GM23338 (cell line): ENCODE measurements at regions not wholly inside any gene's neighbourhood (a gene's known extent, or its start where the extent isn't known, plus 50 kb on each side); places are given as distances from the start of the nearest gene placed in this dataset.

Source experiments
- ATAC-seq: fragments of 200-7000 bp; cut with Tn5 transposase; 3 replicates; pipeline ENCODE4 v1.9.1; 2020
- DNase-seq: peaks from one replicate; pipeline ENCODE4 v3.0.0-alpha.2; 2015; ENCODE audit warnings: low spot score
- H2AFZ ChIP-seq: fragments of 200-600 bp; sonication (generic); 2 replicates; pipeline ENCODE4 v1.8.0; 2016; ENCODE audit warnings: antibody characterized with exemption, mild to moderate bottlenecking, moderate library complexity
- H3F3A ChIP-seq: fragments of 200-600 bp; sonication (generic); replicated peaks from 2 replicates; pipeline ENCODE4 v1.8.0; 2017; ENCODE audit warnings: antibody characterized with exemption, mixed run types, low read depth
- H3K27ac ChIP-seq: fragments of 200-600 bp; sonication (generic); 2 replicates; pipeline ENCODE4 v1.6.1; 2016; ENCODE audit warnings: low read depth
- H3K27me3 ChIP-seq: fragments of 200-600 bp; sonication (generic); 2 replicates; pipeline ENCODE4 v1.8.0; 2016; ENCODE audit warnings: mild to moderate bottlenecking, mixed run types, moderate library complexity; ENCODE audit not compliant: insufficient read depth
- H3K36me3 ChIP-seq: fragments of 200-600 bp; sonication (generic); 2 replicates; pipeline ENCODE4 v1.8.0; 2016; ENCODE audit warnings: mild to moderate bottlenecking; ENCODE audit not compliant: insufficient read depth
- H3K4me1 ChIP-seq: fragments of 200-600 bp; sonication (generic); 2 replicates; pipeline ENCODE4 v1.8.0; 2016; ENCODE audit warnings: mild to moderate bottlenecking, moderate library complexity; ENCODE audit not compliant: insufficient read depth
- H3K4me2 ChIP-seq: fragments of 200-600 bp; sonication (generic); 2 replicates; pipeline ENCODE4 v1.7.1; 2017; ENCODE audit warnings: mixed run types
- H3K4me3 ChIP-seq: fragments of 200-600 bp; sonication (generic); 2 replicates; pipeline ENCODE4 v1.6.1; 2016; ENCODE audit warnings: mixed run types
- H3K79me2 ChIP-seq: fragments of 200-600 bp; sonication (generic); replicated peaks from 2 replicates; pipeline ENCODE4 v1.8.0; 2017; ENCODE audit warnings: mild to moderate bottlenecking; ENCODE audit not compliant: insufficient read depth
- H3K9me2 ChIP-seq: fragments of 200-600 bp; sonication (generic); 2 replicates; pipeline ENCODE4 v1.8.0; 2017; ENCODE audit not compliant: insufficient read depth
- H4K20me1 ChIP-seq: fragments of 200-600 bp; sonication (generic); replicated peaks from 2 replicates; pipeline ENCODE4 v1.8.0; 2017; ENCODE audit warnings: mild to moderate bottlenecking; ENCODE audit not compliant: insufficient read depth
- H3K27ac Mint-ChIP-seq: 2 replicates; pipeline ENCODE4 v1.8.0; 2020; ENCODE audit warnings: inconsistent platforms, mild to moderate bottlenecking, moderate library complexity, mixed read lengths
- H3K27me3 Mint-ChIP-seq: 3 replicates; pipeline ENCODE4 v1.8.0; 2022; ENCODE audit warnings: low read depth, mild to moderate bottlenecking, moderate library complexity, mixed read lengths, inconsistent platforms; ENCODE audit not compliant: insufficient read depth, poor library complexity
- H3K36me3 Mint-ChIP-seq: 3 replicates; pipeline ENCODE4 v1.8.0; 2021; ENCODE audit warnings: low read depth, mild to moderate bottlenecking, inconsistent platforms, moderate library complexity, mixed read lengths
- H3K4me1 Mint-ChIP-seq: 3 replicates; pipeline ENCODE4 v1.8.0; 2020; ENCODE audit warnings: mild to moderate bottlenecking, inconsistent platforms, mixed read lengths
- H3K4me3 Mint-ChIP-seq: 3 replicates; pipeline ENCODE4 v1.8.0; 2021; ENCODE audit warnings: moderate library complexity, mild to moderate bottlenecking, inconsistent platforms, mixed read lengths
- H3K9me3 Mint-ChIP-seq: 3 replicates; pipeline ENCODE4 v1.8.0; 2020; ENCODE audit warnings: moderate library complexity, mild to moderate bottlenecking, inconsistent platforms, mixed read lengths
- CREB1 ChIP-seq: fragments of 250-450 bp; sonication (Bioruptor Pico); IDR thresholded peaks from 2 replicates; pipeline ENCODE4 v1.5.0; 2020; ENCODE audit warnings: low read depth, mild to moderate bottlenecking, moderate library complexity
- EZH2 ChIP-seq: fragments of 200-600 bp; sonication (generic); IDR thresholded peaks from one replicate; pipeline ENCODE4 v1.8.0; 2017; ENCODE audit warnings: antibody characterized with exemption, mild to moderate bottlenecking, low read depth; ENCODE audit not compliant: unreplicated experiment
- EZH2phosphoT487 ChIP-seq: fragments of 200-600 bp; sonication (generic); IDR thresholded peaks from one replicate; pipeline ENCODE4 v1.8.1; 2018; ENCODE audit warnings: antibody characterized with exemption; ENCODE audit not compliant: unreplicated experiment
- JUNB ChIP-seq: IDR thresholded peaks from one replicate; pipeline ENCODE4 v1.6.1; 2016; ENCODE audit warnings: antibody characterized with exemption; ENCODE audit not compliant: unreplicated experiment
- NANOG ChIP-seq: IDR thresholded peaks from 2 replicates; pipeline ENCODE4 v1.6.1; 2016; ENCODE audit warnings: antibody characterized with exemption, borderline replicate concordance
- POLR2AphosphoS5 ChIP-seq: IDR thresholded peaks from 2 replicates; pipeline ENCODE4 v1.6.1; 2016; ENCODE audit warnings: antibody characterized with exemption, low read depth
- STAT1 ChIP-seq: IDR thresholded peaks from one replicate; pipeline ENCODE4 v1.6.1; 2016; ENCODE audit warnings: antibody characterized with exemption; ENCODE audit not compliant: unreplicated experiment
- ZNF114 ChIP-seq: fragments of 250-450 bp; sonication (Bioruptor Pico); IDR thresholded peaks from 2 replicates; pipeline ENCODE4 v1.5.0; 2020; ENCODE audit warnings: mild to moderate bottlenecking, moderate library complexity
- ZNF331 ChIP-seq: fragments of 250-450 bp; sonication (Bioruptor Pico); IDR thresholded peaks from 2 replicates; pipeline ENCODE4 v1.5.0; 2020; ENCODE audit warnings: low read depth, mild to moderate bottlenecking, moderate library complexity
- TF ChIP-seq, protein P1 (sequence below), 2 experiments: fragments of 200-600 bp in 1 of 2; sonication (generic) in 1 of 2; conservative IDR thresholded peaks; 2 replicates each; pipeline versions ENCODE4 v1.5.1 to v1.6.1; 2016 to 2017; ENCODE audit warnings: antibody characterized with exemption in 2 of 2, low read depth in 2 of 2, mild to moderate bottlenecking in 2 of 2, moderate library complexity in 1 of 2
- TF ChIP-seq, protein P2 (sequence below): IDR thresholded peaks from one replicate; pipeline ENCODE4 v1.6.1; 2018; ENCODE audit warnings: antibody characterized with exemption; ENCODE audit not compliant: unreplicated experiment
- TF ChIP-seq, protein P3 (sequence below): IDR thresholded peaks from 2 replicates; pipeline ENCODE4 v1.6.1; 2016; ENCODE audit warnings: antibody characterized with exemption
- TF ChIP-seq, protein P4 (sequence below): fragments of 250-450 bp; sonication (Bioruptor Pico); IDR thresholded peaks from 2 replicates; pipeline ENCODE4 v1.5.0; 2020; ENCODE audit warnings: mild to moderate bottlenecking, moderate library complexity

GRCh38 chr17:54527941-54528340 lies 372.7 kb upstream of the TOM1L1 start:
- no peaks in the 10 kb centered on the region for H3K27me3 Mint-ChIP-seq
- Histone ChIP-seq H3K79me2 (no peaks in the 10 kb centered on the region), H3K4me2 (no peak overlapping the region), H3K27ac (no peak overlapping the region), H3K9me2 (no peaks in the 10 kb centered on the region; the same call in 1 of the 2 replicates), H4K20me1 (no peaks in the 10 kb centered on the region), H3K36me3 (no peaks in the 10 kb centered on the region), H3K27me3 (no peaks in the 10 kb centered on the region), H3F3A (no peaks in the 10 kb centered on the region), H3K4me1 (no peaks in the 10 kb centered on the region), H3K4me3 (no peak overlapping the region), H2AFZ (peak overlapping the region; percentile 19; the same call in 1 of the 2 replicates)
- H3K4me3 Mint-ChIP-seq = no peak overlapping the region
- DNase-seq (no peak), ATAC-seq (no peak)
- no peak overlapping the region for H3K27ac Mint-ChIP-seq
- no peaks in the 10 kb centered on the region for H3K36me3 Mint-ChIP-seq
- no peaks in the 10 kb centered on the region for H3K9me3 Mint-ChIP-seq
- peaks cover 4% of the 10 kb centered on the region; the same call in 2 of the 3 replicates for H3K4me1 Mint-ChIP-seq
- no peak for TF ChIP-seq CREB1 (CRISPR knock-in tag)
- TF ChIP-seq ZNF331 = no peak
- no peak for TF ChIP-seq JUNB
- no peak for TF ChIP-seq ZNF114 (CRISPR knock-in tag)
- no peak for TF ChIP-seq NANOG
- TF ChIP-seq, protein P1, sequence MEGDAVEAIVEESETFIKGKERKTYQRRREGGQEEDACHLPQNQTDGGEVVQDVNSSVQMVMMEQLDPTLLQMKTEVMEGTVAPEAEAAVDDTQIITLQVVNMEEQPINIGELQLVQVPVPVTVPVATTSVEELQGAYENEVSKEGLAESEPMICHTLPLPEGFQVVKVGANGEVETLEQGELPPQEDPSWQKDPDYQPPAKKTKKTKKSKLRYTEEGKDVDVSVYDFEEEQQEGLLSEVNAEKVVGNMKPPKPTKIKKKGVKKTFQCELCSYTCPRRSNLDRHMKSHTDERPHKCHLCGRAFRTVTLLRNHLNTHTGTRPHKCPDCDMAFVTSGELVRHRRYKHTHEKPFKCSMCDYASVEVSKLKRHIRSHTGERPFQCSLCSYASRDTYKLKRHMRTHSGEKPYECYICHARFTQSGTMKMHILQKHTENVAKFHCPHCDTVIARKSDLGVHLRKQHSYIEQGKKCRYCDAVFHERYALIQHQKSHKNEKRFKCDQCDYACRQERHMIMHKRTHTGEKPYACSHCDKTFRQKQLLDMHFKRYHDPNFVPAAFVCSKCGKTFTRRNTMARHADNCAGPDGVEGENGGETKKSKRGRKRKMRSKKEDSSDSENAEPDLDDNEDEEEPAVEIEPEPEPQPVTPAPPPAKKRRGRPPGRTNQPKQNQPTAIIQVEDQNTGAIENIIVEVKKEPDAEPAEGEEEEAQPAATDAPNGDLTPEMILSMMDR (conservative IDR thresholded peaks at IDR 0.05; ENCODE audit: low read depth in 2 of 2) = no peak
- TF ChIP-seq, protein P2, sequence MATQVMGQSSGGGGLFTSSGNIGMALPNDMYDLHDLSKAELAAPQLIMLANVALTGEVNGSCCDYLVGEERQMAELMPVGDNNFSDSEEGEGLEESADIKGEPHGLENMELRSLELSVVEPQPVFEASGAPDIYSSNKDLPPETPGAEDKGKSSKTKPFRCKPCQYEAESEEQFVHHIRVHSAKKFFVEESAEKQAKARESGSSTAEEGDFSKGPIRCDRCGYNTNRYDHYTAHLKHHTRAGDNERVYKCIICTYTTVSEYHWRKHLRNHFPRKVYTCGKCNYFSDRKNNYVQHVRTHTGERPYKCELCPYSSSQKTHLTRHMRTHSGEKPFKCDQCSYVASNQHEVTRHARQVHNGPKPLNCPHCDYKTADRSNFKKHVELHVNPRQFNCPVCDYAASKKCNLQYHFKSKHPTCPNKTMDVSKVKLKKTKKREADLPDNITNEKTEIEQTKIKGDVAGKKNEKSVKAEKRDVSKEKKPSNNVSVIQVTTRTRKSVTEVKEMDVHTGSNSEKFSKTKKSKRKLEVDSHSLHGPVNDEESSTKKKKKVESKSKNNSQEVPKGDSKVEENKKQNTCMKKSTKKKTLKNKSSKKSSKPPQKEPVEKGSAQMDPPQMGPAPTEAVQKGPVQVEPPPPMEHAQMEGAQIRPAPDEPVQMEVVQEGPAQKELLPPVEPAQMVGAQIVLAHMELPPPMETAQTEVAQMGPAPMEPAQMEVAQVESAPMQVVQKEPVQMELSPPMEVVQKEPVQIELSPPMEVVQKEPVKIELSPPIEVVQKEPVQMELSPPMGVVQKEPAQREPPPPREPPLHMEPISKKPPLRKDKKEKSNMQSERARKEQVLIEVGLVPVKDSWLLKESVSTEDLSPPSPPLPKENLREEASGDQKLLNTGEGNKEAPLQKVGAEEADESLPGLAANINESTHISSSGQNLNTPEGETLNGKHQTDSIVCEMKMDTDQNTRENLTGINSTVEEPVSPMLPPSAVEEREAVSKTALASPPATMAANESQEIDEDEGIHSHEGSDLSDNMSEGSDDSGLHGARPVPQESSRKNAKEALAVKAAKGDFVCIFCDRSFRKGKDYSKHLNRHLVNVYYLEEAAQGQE = no peak
- TF ChIP-seq, protein P3, sequence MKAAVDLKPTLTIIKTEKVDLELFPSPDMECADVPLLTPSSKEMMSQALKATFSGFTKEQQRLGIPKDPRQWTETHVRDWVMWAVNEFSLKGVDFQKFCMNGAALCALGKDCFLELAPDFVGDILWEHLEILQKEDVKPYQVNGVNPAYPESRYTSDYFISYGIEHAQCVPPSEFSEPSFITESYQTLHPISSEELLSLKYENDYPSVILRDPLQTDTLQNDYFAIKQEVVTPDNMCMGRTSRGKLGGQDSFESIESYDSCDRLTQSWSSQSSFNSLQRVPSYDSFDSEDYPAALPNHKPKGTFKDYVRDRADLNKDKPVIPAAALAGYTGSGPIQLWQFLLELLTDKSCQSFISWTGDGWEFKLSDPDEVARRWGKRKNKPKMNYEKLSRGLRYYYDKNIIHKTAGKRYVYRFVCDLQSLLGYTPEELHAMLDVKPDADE = no peak
- no peak for TF ChIP-seq POLR2AphosphoS5
- TF ChIP-seq EZH2 = no peak
- no peak for TF ChIP-seq STAT1
- no peak for TF ChIP-seq EZH2phosphoT487
- TF ChIP-seq, protein P4, sequence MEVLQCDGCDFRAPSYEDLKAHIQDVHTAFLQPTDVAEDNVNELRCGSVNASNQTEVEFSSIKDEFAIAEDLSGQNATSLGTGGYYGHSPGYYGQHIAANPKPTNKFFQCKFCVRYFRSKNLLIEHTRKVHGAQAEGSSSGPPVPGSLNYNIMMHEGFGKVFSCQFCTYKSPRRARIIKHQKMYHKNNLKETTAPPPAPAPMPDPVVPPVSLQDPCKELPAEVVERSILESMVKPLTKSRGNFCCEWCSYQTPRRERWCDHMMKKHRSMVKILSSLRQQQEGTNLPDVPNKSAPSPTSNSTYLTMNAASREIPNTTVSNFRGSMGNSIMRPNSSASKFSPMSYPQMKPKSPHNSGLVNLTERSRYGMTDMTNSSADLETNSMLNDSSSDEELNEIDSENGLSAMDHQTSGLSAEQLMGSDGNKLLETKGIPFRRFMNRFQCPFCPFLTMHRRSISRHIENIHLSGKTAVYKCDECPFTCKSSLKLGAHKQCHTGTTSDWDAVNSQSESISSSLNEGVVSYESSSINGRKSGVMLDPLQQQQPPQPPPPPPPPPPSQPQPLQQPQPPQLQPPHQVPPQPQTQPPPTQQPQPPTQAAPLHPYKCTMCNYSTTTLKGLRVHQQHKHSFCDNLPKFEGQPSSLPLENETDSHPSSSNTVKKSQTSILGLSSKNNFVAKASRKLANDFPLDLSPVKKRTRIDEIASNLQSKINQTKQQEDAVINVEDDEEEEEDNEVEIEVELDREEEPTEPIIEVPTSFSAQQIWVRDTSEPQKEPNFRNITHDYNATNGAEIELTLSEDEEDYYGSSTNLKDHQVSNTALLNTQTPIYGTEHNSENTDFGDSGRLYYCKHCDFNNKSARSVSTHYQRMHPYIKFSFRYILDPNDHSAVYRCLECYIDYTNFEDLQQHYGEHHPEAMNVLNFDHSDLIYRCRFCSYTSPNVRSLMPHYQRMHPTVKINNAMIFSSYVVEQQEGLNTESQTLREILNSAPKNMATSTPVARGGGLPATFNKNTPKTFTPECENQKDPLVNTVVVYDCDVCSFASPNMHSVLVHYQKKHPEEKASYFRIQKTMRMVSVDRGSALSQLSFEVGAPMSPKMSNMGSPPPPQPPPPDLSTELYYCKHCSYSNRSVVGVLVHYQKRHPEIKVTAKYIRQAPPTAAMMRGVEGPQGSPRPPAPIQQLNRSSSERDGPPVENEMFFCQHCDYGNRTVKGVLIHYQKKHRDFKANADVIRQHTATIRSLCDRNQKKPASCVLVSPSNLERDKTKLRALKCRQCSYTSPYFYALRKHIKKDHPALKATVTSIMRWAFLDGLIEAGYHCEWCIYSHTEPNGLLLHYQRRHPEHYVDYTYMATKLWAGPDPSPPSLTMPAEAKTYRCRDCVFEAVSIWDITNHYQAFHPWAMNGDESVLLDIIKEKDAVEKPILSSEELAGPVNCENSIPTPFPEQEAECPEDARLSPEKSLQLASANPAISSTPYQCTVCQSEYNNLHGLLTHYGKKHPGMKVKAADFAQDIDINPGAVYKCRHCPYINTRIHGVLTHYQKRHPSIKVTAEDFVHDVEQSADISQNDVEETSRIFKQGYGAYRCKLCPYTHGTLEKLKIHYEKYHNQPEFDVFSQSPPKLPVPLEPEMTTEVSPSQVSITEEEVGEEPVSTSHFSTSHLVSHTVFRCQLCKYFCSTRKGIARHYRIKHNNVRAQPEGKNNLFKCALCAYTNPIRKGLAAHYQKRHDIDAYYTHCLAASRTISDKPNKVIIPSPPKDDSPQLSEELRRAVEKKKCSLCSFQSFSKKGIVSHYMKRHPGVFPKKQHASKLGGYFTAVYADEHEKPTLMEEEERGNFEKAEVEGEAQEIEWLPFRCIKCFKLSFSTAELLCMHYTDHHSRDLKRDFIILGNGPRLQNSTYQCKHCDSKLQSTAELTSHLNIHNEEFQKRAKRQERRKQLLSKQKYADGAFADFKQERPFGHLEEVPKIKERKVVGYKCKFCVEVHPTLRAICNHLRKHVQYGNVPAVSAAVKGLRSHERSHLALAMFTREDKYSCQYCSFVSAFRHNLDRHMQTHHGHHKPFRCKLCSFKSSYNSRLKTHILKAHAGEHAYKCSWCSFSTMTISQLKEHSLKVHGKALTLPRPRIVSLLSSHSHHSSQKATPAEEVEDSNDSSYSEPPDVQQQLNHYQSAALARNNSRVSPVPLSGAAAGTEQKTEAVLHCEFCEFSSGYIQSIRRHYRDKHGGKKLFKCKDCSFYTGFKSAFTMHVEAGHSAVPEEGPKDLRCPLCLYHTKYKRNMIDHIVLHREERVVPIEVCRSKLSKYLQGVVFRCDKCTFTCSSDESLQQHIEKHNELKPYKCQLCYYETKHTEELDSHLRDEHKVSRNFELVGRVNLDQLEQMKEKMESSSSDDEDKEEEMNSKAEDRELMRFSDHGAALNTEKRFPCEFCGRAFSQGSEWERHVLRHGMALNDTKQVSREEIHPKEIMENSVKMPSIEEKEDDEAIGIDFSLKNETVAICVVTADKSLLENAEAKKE (CRISPR knock-in tag) = no peak
